Right atrium auricular region (tissue), 2 donors: ENCODE measurements at regions not wholly inside any gene's neighbourhood (a gene's known extent, or its start where the extent isn't known, plus 50 kb on each side); places are given as distances from the start of the nearest gene placed in this dataset.

ENCODE experiments used
- DNase-seq: peaks from one replicate; pipeline ENCODE4 v3.0.0-alpha.2; 2019; ENCODE audit warnings: low spot score
- H3K27ac ChIP-seq, 2 donors: fragments of 200-600 bp; sonication (generic); 1 replicate in 1 of 2; 2 replicates in 1 of 2; pipeline ENCODE4 v1.5.1; 2016 to 2019
- H3K27me3 ChIP-seq, 2 donors: fragments of 200-600 bp; sonication (generic); one replicate each; pipeline versions ENCODE4 v1.5.1 to v1.6.0; 2017 to 2019
- H3K36me3 ChIP-seq: fragments of 200-600 bp; sonication (generic); one replicate; pipeline ENCODE4 v1.5.1; 2016
- H3K4me1 ChIP-seq, 2 donors: fragments of 200-600 bp; sonication (generic); one replicate each; pipeline versions ENCODE4 v1.5.1 to v1.6.0; 2017 to 2019
- H3K4me3 ChIP-seq, 2 donors: fragments of 200-600 bp; sonication (generic); 1 replicate in 1 of 2; 2 replicates in 1 of 2; pipeline ENCODE4 v1.5.1; 2017 to 2019; ENCODE audit warnings: mild to moderate bottlenecking in 1 of 2, moderate library complexity in 1 of 2
- H3K9me3 ChIP-seq, 2 donors: fragments of 200-600 bp; sonication (generic); one replicate each; pipeline ENCODE4 v1.5.1; 2019
- CTCF ChIP-seq, 2 donors: fragments of 200-600 bp; sonication (generic); IDR thresholded peaks; one replicate each; pipeline ENCODE4 v1.5.1; 2019; ENCODE audit warnings: antibody characterized with exemption in 2 of 2

GRCh38 chr9:87140142-87140541 lies 192.8 kb upstream of the GAS1 start:
- no peak for DNase-seq
- H3K27me3 ChIP-seq = no peaks in the 10 kb centered on the region
- no peaks in the 10 kb centered on the region for H3K4me1 ChIP-seq
- H3K36me3 ChIP-seq = no peaks in the 10 kb centered on the region
- H3K27ac ChIP-seq = no peak overlapping the region
- no peak overlapping the region for H3K4me3 ChIP-seq
- TF ChIP-seq CTCF (IDR thresholded peaks at IDR 0.05) = no peak
- H3K9me3 ChIP-seq = no peaks in the 10 kb centered on the region

GRCh38 chr9:87140605-87141109 lies 193.4 kb upstream of the GAS1 start:
- no peak for TF ChIP-seq CTCF (IDR thresholded peaks at IDR 0.05)
- Histone ChIP-seq H3K4me1 (no peaks in the 10 kb centered on the region), H3K9me3 (no peaks in the 10 kb centered on the region), H3K27me3 (no peaks in the 10 kb centered on the region), H3K36me3 (no peaks in the 10 kb centered on the region), H3K27ac (no peak overlapping the region), H3K4me3 (no peak overlapping the region)
- no peak for DNase-seq

DNA sequence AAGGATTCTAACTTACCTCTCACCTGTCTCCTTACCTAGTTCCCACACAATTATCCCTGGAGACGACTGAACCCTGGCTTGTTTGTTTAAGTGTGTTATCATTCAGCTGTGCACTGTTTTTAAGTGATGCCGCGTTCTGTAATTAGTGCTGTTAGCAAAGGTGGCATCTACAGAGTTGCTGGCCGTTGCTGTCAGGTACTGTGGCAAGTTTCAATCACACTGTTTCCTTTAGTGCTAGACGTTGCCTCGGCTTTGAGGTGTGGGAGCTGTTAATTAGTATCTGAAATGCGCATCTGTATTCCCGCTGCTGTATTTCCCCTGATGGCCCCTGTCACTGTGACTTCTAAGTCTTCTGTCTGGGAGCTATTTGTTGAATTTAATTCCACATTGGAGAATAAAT lies 193.8 kb upstream of the GAS1 start:
- no peaks in the 10 kb centered on the region for H3K4me1 ChIP-seq
- TF ChIP-seq CTCF (IDR thresholded peaks at IDR 0.05) = no peak
- H3K4me3 ChIP-seq = no peak overlapping the region
- H3K9me3 ChIP-seq = no peaks in the 10 kb centered on the region
- no peaks in the 10 kb centered on the region for H3K36me3 ChIP-seq
- no peak for DNase-seq
- no peaks in the 10 kb centered on the region for H3K27me3 ChIP-seq
- no peak overlapping the region for H3K27ac ChIP-seq

- TF ChIP-seq CTCF (IDR thresholded peaks at IDR 0.05) = no peak
- Histone ChIP-seq H3K9me3 (no peaks in the 10 kb centered on the region), H3K4me1 (peaks cover 0 to 16% of the 10 kb centered on the region in 2 donors), H3K27me3 (no peaks in the 10 kb centered on the region), H3K27ac (no peak overlapping the region), H3K4me3 (no peak overlapping the region), H3K36me3 (no peaks in the 10 kb centered on the region)
- no peak for DNase-seq
Measured at GRCh38 chr9:87146933-87147332, 199.6 kb upstream of the GAS1 start.

GRCh38 chr9:87147839-87148238 lies 200.5 kb upstream of the GAS1 start:
- no peaks in the 10 kb centered on the region for H3K36me3 ChIP-seq
- DNase-seq = no peak
- no peaks in the 10 kb centered on the region for H3K9me3 ChIP-seq
- H3K4me1 ChIP-seq = peaks cover 0 to 16% of the 10 kb centered on the region in 2 donors
- H3K27ac ChIP-seq = peak overlapping the region; percentile 77 to 79
- no peaks in the 10 kb centered on the region for H3K27me3 ChIP-seq
- H3K4me3 ChIP-seq = peak overlapping the region in 1 of 2 donors; percentile 44
- no peak for TF ChIP-seq CTCF (IDR thresholded peaks at IDR 0.05)
